Eye (tissue), 1 donor: ENCODE measurements at regions not wholly inside any gene's neighbourhood (a gene's known extent, or its start where the extent isn't known, plus 50 kb on each side); places are given as distances from the start of the nearest gene placed in this dataset.

ENCODE experiments used
- DNase-seq: peaks from one replicate; pipeline ENCODE4 v3.0.0-alpha.2; 2015

DNA sequence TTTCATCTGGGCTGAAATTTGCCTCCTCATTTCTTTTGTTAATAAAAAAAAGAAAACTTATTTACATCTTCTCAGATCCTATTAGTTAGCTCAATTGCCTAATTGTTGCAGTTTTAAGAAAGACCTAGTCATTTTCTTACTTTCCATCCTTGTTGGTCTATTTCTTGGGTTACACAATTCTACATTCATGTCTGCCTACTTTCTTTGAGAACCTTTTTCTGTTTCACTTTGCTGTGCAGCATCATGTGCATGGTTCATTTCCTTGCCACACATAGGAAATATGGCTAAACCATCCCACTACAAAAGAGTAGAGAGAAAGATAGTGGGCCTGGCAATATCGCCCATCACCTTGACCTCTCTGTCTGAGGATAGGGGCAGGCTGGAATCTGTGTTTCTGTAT lies 780.7 kb upstream of the FANCL start:
- DNase-seq, result no peak

GRCh38 chr2:59019566-59020159 lies 778.5 kb upstream of the FANCL start:
- DNase-seq, result no peak

DNA sequence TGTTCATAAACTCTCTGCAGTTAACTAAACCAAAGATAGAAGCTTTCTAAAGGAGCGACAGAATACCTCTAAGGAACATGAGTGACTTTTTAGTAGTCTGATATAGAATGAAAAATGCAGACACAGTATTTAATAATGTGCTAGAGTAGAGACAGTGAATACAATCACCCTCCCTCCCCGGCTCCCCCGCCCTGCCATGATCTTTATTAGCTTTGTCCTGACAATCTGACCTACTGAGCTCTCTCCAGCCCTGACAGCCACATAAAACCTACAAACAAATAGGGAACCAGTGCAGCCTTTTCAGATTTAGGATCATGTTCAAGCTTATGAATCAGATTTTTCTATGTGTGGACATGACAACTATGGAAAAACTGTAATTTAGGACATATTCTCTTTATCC lies 777.6 kb upstream of the FANCL start:
- DNase-seq, result peak; percentile 50

DNA sequence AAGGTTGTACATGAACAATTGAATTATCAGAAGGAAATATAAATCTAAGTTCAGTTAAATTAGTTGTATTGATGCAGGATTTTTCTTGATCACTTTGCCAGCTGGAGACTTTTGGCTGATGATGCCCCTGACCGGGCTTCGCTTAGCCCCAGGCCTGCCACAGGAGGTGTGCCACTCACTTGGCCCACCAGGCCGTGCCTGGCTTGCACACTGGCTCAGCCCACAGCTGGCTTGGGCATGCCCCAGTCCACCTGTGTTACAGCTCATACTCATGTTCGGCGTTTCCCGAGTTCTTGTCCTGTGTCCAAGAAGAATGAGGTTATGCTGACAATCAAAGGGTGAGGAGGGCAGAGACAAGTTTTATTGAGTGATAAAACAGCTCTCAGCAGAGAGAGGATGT lies 773.9 kb upstream of the FANCL start:
- no peak for DNase-seq

- DNase-seq, result no peak
Observed at GRCh38 chr2:59012971-59013370, 771.8 kb upstream of the FANCL start.

- DNase-seq, result no peak
Observed at GRCh38 chr2:59012234-59012633, 771.1 kb upstream of the FANCL start.

GRCh38 chr2:59008950-59009349 lies 767.8 kb upstream of the FANCL start:
- DNase-seq, result no peak

DNA sequence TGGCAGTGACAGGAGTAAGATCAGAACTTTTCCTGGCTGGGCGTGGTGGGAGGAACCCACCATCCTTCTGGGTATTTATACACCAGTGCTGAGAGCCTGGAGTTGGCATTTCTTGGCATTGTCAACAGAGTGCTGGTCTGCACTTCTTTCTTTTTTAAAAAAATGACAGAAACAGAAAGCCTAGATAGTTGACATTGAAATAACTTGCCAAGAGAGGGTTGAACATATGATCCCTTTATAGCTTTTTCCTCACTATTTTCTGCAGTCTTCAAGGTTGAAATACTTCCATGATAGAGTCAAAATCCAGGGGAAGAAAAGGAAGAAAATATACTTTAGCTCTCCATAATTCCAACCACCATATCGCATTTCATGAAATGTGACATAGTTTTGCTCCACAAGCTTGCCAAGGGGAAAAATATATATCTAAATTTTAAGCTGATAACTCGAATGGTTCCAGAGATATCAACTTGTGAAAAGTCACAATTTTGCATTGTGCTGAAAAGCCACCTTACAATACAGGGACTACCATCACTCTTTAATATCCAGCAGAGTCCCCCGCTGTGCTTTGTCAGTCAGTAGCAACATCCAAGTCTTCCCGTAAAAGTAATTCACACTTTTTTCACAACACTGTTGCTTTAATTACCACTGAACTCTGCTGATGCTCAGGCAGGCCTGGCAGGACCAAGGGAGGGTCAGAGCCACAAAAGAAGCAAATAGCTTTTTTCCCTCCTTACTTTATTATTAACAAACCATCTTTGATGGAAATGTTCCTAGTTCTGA lies 764.9 kb upstream of the FANCL start:
- no peak for DNase-seq

- no peak for DNase-seq
Observed at GRCh38 chr2:59004621-59005020, 763.5 kb upstream of the FANCL start.

- no peak for DNase-seq
Observed at GRCh38 chr2:59000796-59001195, 759.7 kb upstream of the FANCL start.

GRCh38 chr2:58992062-58992706 lies 751.1 kb upstream of the FANCL start:
- peak; percentile 92 for DNase-seq

DNA sequence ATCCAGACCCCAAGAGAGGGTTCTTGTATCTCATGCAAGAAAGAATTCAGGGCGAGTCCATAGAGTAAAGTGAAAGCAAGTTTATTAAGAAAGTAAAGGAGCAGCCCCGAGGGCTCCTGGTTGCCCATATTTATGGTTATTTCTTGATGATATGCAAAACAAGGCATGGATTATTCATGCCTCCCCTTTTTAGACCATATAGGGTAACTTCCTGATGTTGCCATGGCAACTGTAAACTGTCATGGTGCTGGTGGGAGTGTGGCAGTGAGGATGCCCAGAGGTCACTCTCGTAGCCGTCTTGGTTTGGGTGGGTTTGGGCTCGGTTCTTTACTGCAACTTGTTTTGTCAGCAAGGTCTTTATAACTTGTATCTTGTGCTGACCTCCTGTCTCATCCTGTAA lies 750.2 kb upstream of the FANCL start:
- DNase-seq, result no peak

DNA sequence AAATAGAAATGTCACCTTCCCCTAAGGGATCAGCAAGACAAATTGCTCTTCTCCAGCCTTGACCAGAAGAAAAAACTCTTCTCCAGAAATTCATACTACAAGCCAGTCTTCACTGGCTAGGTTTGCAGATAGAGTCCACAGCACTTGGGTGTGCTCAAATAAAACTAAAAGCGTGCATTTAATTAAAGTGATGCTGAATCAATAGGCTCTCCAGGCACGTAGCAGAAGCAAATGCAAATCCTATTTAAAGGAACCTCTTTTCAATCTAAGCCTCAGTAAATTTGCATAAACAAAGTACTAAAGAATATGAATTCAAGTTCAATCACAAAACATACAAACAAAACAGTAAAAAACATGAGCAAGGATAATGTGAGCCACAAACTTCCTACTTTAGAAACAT lies 744.4 kb upstream of the FANCL start:
- DNase-seq, result no peak

GRCh38 chr2:58984731-58985130 lies 743.6 kb upstream of the FANCL start:
- DNase-seq, result no peak

- no peak for DNase-seq
Observed at GRCh38 chr2:58983111-58983510, 742.0 kb upstream of the FANCL start.

GRCh38 chr2:58981237-58981636 lies 740.1 kb upstream of the FANCL start:
- no peak for DNase-seq

DNA sequence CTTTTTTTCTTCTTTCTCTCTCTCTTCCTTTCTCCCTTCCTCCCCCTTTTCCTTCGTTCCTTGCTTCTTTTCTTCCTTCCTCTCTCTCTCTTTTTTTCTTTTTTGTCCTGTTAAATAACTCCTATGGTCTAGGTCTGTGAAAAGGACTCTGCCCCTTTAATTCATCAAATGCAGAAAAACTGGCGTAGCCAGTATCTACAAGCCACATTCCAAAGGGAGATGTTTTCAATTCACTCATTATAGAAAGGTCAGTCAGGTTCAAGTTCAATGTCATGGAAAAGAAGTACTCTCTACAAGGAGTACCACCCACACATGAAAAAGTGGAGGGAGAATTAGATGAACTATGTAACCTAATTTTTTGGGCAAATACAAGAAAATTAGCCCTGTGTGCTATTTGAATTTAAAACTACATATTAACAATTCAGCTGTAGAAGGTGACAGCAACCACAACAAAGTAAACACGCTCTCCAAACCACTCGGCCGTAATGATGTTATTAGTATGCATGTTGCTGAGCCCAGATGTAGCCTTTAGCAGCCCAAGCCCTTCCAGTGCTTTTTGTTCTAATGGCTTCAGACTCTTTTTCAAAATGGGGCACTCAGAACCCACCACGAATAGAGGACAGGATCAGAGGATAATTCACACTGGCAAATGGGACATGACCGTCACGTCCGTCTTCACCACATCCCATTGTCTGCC lies 735.4 kb upstream of the FANCL start:
- DNase-seq, result peak; percentile 65

- no peak for DNase-seq
Observed at GRCh38 chr2:58974881-58975280, 733.8 kb upstream of the FANCL start.

DNA sequence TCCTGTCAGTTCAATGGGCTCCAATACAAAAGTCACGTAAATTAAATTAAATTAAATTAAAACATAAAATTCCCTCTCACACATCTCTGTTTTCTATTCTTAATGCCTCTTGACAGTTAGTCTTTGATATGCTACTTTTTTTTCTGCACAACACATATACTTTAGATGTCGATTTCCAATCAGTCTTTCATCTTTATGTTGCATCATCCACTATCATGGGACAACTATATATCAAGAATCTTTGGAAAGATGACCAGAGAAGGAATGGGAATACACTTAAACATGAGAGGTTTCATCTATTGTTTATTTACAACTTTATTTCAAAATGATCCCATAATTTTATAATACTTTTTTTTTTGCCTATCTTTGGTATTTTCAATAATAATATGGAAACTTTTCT lies 733.3 kb upstream of the FANCL start:
- no peak for DNase-seq

DNA sequence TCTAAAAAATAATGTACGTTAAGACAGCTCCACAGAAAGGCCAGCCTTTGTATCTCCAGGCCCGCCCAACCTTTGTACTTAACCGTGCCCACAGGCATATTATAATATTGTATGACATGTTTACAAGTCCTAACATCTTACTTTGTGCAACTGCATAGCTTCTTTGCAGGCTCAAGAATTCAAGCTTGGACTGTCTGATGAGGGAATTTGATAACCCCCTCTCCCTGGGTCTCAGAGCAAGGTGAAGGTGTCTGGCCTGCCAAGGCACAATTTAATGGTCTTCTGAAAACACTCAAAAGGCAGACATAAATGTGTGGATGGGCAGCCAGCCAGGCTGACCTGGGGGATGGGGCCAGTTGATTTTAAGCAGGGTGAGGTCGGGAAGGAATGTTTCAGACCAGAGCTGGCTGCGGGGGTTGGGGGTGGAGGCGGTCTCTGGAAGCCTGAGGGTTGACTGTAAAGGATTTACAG lies 732.7 kb upstream of the FANCL start:
- no peak for DNase-seq

DNA sequence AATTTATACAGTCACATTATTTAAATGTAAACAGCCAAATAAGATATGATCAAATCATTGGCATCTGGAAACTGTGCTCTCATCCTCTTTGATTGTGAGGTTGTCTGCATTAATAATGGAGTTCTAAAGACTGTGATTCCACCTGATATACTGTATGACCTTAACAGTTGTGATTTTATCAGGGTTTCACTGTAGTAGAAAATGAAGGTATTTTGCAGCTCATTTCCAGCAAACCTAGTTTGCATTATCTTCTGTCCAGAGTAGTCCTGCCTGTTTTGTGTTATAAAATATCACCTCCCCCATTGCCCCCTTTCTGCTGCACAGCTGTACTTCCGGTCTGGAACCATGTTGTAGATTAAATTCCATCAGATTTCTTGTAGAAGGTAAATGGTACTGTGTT lies 731.6 kb upstream of the FANCL start:
- no peak for DNase-seq

- DNase-seq, result no peak
Observed at GRCh38 chr2:58971511-58972360, 730.6 kb upstream of the FANCL start.

- no peak for DNase-seq
Observed at GRCh38 chr2:58970365-58970764, 729.2 kb upstream of the FANCL start.
